CD14-positive monocyte (primary cell): ENCODE measurements at regions not wholly inside any gene's neighbourhood (a gene's known extent, or its start where the extent isn't known, plus 50 kb on each side); places are given as distances from the start of the nearest gene placed in this dataset.

Experiments
- DNase-seq, 3 donors: peaks; one replicate each; pipeline ENCODE4 v3.0.0-alpha.2; 2011 to 2022
- H2AFZ ChIP-seq: 2 replicates; pipeline ENCODE4 v1.6.0; 2012; ENCODE audit warnings: mild to moderate bottlenecking, low read depth, low read length, inconsistent platforms; ENCODE audit not compliant: insufficient read depth, poor library complexity, severe bottlenecking
- H3K27ac ChIP-seq, 2 donors: 1 replicate in 1 of 2; 2 replicates in 1 of 2; pipeline ENCODE4 v1.5.1; 2012 to 2013; ENCODE audit warnings: low read length in 2 of 2, control low read depth in 1 of 2, inconsistent platforms in 1 of 2, low read depth in 1 of 2, mild to moderate bottlenecking in 1 of 2
- H3K27me3 ChIP-seq, 2 donors: one replicate each; pipeline versions ENCODE4 v1.6.0 to v1.6.1; 2011 to 2013; ENCODE audit warnings: low read length in 2 of 2; ENCODE audit not compliant: control insufficient read depth in 2 of 2, insufficient read depth in 2 of 2
- H3K36me3 ChIP-seq, 2 donors: replicated peaks in 1 of 2; 1 replicate in 1 of 2; 2 replicates in 1 of 2; pipeline versions ENCODE4 v1.5.1 to v1.6.1; 2012 to 2013; ENCODE audit warnings: low read length in 2 of 2, control low read depth in 1 of 2, inconsistent platforms in 1 of 2, mild to moderate bottlenecking in 1 of 2; ENCODE audit not compliant: insufficient read depth in 2 of 2, control insufficient read depth in 1 of 2
- H3K4me1 ChIP-seq, 2 donors: 1 replicate in 1 of 2; 2 replicates in 1 of 2; pipeline versions ENCODE4 v1.5.1 to v1.6.1; 2012 to 2013; ENCODE audit warnings: low read length in 2 of 2, control low read depth in 1 of 2, inconsistent platforms in 1 of 2, mild to moderate bottlenecking in 1 of 2, moderate library complexity in 1 of 2; ENCODE audit not compliant: insufficient read depth in 2 of 2, control insufficient read depth in 1 of 2
- H3K4me2 ChIP-seq: replicated peaks from 2 replicates; pipeline ENCODE3; 2012; ENCODE audit warnings: low read length, moderate library complexity, mild to moderate bottlenecking; ENCODE audit not compliant: poor library complexity, severe bottlenecking; ENCODE audit errors: extremely low read depth
- H3K4me3 ChIP-seq, 3 experiments: fragments of 200-600 bp in 1 of 3; sonication (generic) in 1 of 3; replicated peaks in 1 of 3; 1 replicate in 2 of 3; 2 replicates in 1 of 3; pipeline ENCODE4 v1.5.1; 2011 to 2013; ENCODE audit warnings: low read length in 3 of 3, mild to moderate bottlenecking in 3 of 3, control low read depth in 2 of 3, low read depth in 2 of 3, inconsistent platforms in 1 of 3, moderate library complexity in 1 of 3
- H3K79me2 ChIP-seq: 2 replicates; pipeline ENCODE4 v1.6.0; 2012; ENCODE audit warnings: mild to moderate bottlenecking, control low read depth, inconsistent platforms, low read length, moderate library complexity; ENCODE audit not compliant: insufficient read depth
- H3K9ac ChIP-seq: 2 replicates; pipeline ENCODE4 v1.6.0; 2017; ENCODE audit warnings: low read length, mild to moderate bottlenecking; ENCODE audit not compliant: insufficient read depth, poor library complexity, severe bottlenecking
- H3K9me3 ChIP-seq, 2 donors: replicated peaks in 1 of 2; 1 replicate in 1 of 2; 2 replicates in 1 of 2; pipeline versions ENCODE4 v1.5.1 to v1.6.1; 2012 to 2013; ENCODE audit warnings: low read length in 2 of 2, control low read depth in 1 of 2; ENCODE audit not compliant: control insufficient read depth in 1 of 2, insufficient read depth in 1 of 2
- H4K20me1 ChIP-seq: 2 replicates; pipeline ENCODE4 v1.6.0; 2012; ENCODE audit warnings: mild to moderate bottlenecking, low read length, control low read depth, moderate library complexity; ENCODE audit not compliant: insufficient read depth
- H3K27ac Mint-ChIP-seq, 7 donors: one replicate each; pipeline ENCODE4 v1.8.0; 2020; ENCODE audit warnings: mild to moderate bottlenecking in 7 of 7, mixed read lengths in 7 of 7, moderate library complexity in 6 of 7, inconsistent platforms in 2 of 7
- H3K27me3 Mint-ChIP-seq, 3 donors: one replicate each; pipeline ENCODE4 v1.8.0; 2021 to 2022; ENCODE audit warnings: low read depth in 3 of 3, mild to moderate bottlenecking in 3 of 3, mixed read lengths in 3 of 3, moderate library complexity in 3 of 3, inconsistent platforms in 1 of 3
- H3K36me3 Mint-ChIP-seq, 2 donors: one replicate each; pipeline ENCODE4 v1.8.0; 2020; ENCODE audit warnings: mixed read lengths in 2 of 2, inconsistent platforms in 1 of 2, mild to moderate bottlenecking in 1 of 2
- H3K4me1 Mint-ChIP-seq: one replicate; pipeline ENCODE4 v1.8.0; 2020; ENCODE audit warnings: mild to moderate bottlenecking, mixed read lengths
- H3K4me3 Mint-ChIP-seq, 2 donors: one replicate each; pipeline ENCODE4 v1.8.0; 2020; ENCODE audit warnings: mild to moderate bottlenecking in 2 of 2, mixed read lengths in 2 of 2, moderate library complexity in 1 of 2
- H3K9me3 Mint-ChIP-seq, 7 donors: one replicate each; pipeline ENCODE4 v1.8.0; 2020 to 2022; ENCODE audit warnings: mixed read lengths in 7 of 7, mild to moderate bottlenecking in 6 of 7, moderate library complexity in 6 of 7, inconsistent platforms in 2 of 7
- CTCF ChIP-seq: fragments of 200-600 bp; IDR thresholded peaks from one replicate; pipeline ENCODE4 v1.8.0; 2022; ENCODE audit warnings: antibody characterized with exemption, mild to moderate bottlenecking
- WGBS: methylation state at CpG from one replicate; pipeline ENCODE4 v1.1.5; 2013; ENCODE audit warnings: missing lambda C conversion rate; ENCODE audit not compliant: insufficient coverage; 5-methylcytosine and 5-hydroxymethylcytosine counted together
- intact Hi-C, 2 donors: fragments of 100-400 bp; cut with micrococcal nuclease; formaldehyde crosslinking; loops; one replicate each; pipeline versions ENCODE4 v1.15.0 to v1.15.1; 2023

- H3K4me2 ChIP-seq, result no peak overlapping the region
- no peak overlapping the region for H3K9ac ChIP-seq
- H3K4me3 ChIP-seq, result no peak overlapping the region
- intact Hi-C loops, result loop anchor here (5.0 to 10.0 kb wide), 2 partner anchors 83 to 846 kb away; no protein-coding TSS in a partner anchor
- no peak for DNase-seq
- H3K27me3 ChIP-seq, result peaks cover 6 to 13% of the 10 kb centered on the region in 2 donors
- H3K4me1 ChIP-seq, result peaks cover 4 to 8% of the 10 kb centered on the region in 2 donors
- Mint-ChIP-seq H3K36me3 (no peaks in the 10 kb centered on the region), H3K4me1 (peaks cover 13% of the 10 kb centered on the region), H3K27me3 (peaks cover 14 to 15% (median 14%) of the 10 kb centered on the region in 3 donors), H3K27ac (no peak overlapping the region), H3K9me3 (peaks cover 0 to 3% (median 0%) of the 10 kb centered on the region in 7 donors), H3K4me3 (no peak overlapping the region)
- no peaks in the 10 kb centered on the region for H3K36me3 ChIP-seq
- no peak overlapping the region for H3K27ac ChIP-seq
- H4K20me1 ChIP-seq, result no peaks in the 10 kb centered on the region
- no peaks in the 10 kb centered on the region for H3K79me2 ChIP-seq
- TF ChIP-seq CTCF, result no peak
- no peaks in the 10 kb centered on the region for H3K9me3 ChIP-seq
- whole genome bisulfite sequencing, result 95% methylated on average over 2 of the region's 5 CpGs
- H2AFZ ChIP-seq, result no peak overlapping the region
Measured at GRCh38 chr11:10938650-10939387, 81.0 kb upstream of the ZBED5 start.

GRCh38 chr11:10938231-10938630 lies 80.4 kb upstream of the ZBED5 start:
- no peaks in the 10 kb centered on the region for H3K36me3 ChIP-seq
- no peaks in the 10 kb centered on the region for H3K9me3 ChIP-seq
- H3K4me2 ChIP-seq, result no peak overlapping the region
- Mint-ChIP-seq H3K27me3 (peaks cover 17 to 19% (median 19%) of the 10 kb centered on the region in 3 donors), H3K4me1 (peaks cover 14% of the 10 kb centered on the region), H3K4me3 (no peak overlapping the region), H3K36me3 (no peaks in the 10 kb centered on the region), H3K27ac (no peak overlapping the region), H3K9me3 (peaks cover 0 to 3% (median 0%) of the 10 kb centered on the region in 7 donors)
- H2AFZ ChIP-seq, result no peak overlapping the region
- H3K9ac ChIP-seq, result no peak overlapping the region
- H3K79me2 ChIP-seq, result no peaks in the 10 kb centered on the region
- intact Hi-C loops, result loop anchor here (5.0 to 10.0 kb wide), 2 partner anchors 84 to 847 kb away; no protein-coding TSS in a partner anchor
- H3K27ac ChIP-seq, result no peak overlapping the region
- no peak for TF ChIP-seq CTCF
- DNase-seq, result no peak
- peaks cover 6 to 9% of the 10 kb centered on the region in 2 donors for H3K4me1 ChIP-seq
- peaks cover 8 to 15% of the 10 kb centered on the region in 2 donors for H3K27me3 ChIP-seq
- WGBS, result 98% methylated on average over 5 of the region's 5 CpGs
- H4K20me1 ChIP-seq, result no peaks in the 10 kb centered on the region
- H3K4me3 ChIP-seq, result no peak overlapping the region
